MM.1S (cell line): ENCODE measurements at regions not wholly inside any gene's neighbourhood (a gene's known extent, or its start where the extent isn't known, plus 50 kb on each side); places are given as distances from the start of the nearest gene placed in this dataset.

ENCODE experiments used
- CTCF ChIP-seq: fragments of 300-600 bp; sonication (generic); IDR thresholded peaks from 2 replicates; pipeline ENCODE4 v1.5.1; 2016; ENCODE audit warnings: antibody characterized with exemption, low read length, mixed read lengths
- EZH2 ChIP-seq: fragments of 300-600 bp; sonication (generic); optimal IDR thresholded peaks from 2 replicates; pipeline ENCODE3; 2017; ENCODE audit warnings: low read depth, mild to moderate bottlenecking, antibody characterized with exemption, low read length, mixed read lengths
- EZH2phosphoT487 ChIP-seq: fragments of 300-600 bp; sonication (generic); IDR thresholded peaks from 2 replicates; pipeline ENCODE4 v1.6.1; 2018; ENCODE audit warnings: antibody characterized with exemption, low read length

GRCh38 chr10:2294739-2295138 is 557.4 kb upstream of the ADARB2 start:
- no peak for TF ChIP-seq CTCF
- no peak for TF ChIP-seq EZH2phosphoT487
- no peak for TF ChIP-seq EZH2
